ENCODE measurements at regions not wholly inside any gene's neighbourhood (a gene's known extent, or its start where the extent isn't known, plus 50 kb on each side); places are given as distances from the start of the nearest gene placed in this dataset.

DNA sequence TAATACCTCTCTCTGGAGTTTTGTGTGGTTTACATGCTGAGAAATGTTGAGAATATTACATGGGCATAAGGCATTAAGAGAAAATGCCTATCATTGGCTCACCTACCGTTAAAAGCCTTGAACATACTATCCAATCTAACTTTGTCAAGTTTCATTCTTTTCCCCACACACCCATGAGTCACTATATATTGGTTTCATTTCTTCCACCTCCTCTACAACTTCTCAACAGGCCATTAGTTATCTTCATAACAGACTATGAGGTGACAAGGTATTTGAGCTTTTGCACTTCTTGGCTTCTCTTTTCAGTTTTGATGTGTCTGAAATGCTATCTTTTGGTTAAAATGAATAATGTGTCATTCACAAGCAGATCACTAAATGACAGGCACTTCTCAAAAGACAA lies 288.0 kb downstream of the KCNN2 start:
- Histone ChIP-seq H3K36me3 (ENCODE audit: control insufficient read depth, insufficient read depth, low read length, severe bottlenecking) (no peaks in the 10 kb centered on the region), H3K4me3 (ENCODE audit: low read length) (no peak overlapping the region), H3K9me3 (ENCODE audit: control insufficient read depth, low read length) (peaks cover 2% of the 10 kb centered on the region), H3K4me1 (ENCODE audit: control insufficient read depth, insufficient read depth, low read length) (peaks cover 2% of the 10 kb centered on the region), H3K27me3 (replicated peaks; ENCODE audit: control insufficient read depth, insufficient read depth, low read length) (no peaks in the 10 kb centered on the region), H3K9ac (ENCODE audit: low read length) (no peak overlapping the region)
- DNase-seq (ENCODE audit: low read depth) = no peak

DNA sequence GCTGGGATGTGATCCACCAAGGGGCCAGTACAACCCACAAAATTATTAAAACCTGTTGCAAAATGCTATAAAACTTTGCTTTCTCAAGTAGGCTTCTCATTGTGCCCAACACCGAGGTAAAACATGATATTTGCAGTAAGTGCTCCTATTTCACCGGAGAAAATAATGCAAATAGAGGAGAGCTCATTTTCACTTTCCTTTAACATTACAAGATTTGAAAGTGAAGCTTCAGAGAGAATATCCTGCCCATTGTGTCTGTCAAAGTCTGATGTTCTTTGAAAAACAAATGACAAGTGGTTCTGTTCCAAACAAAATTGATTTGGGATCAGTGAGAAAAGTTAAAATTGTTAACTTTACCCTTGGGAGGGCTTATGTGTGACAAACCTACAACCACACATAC lies 287.1 kb downstream of the KCNN2 start:
- no peak overlapping the region for H3K9ac ChIP-seq (ENCODE audit: low read length)
- H3K36me3 ChIP-seq (ENCODE audit: control insufficient read depth, insufficient read depth, low read length, severe bottlenecking) = no peaks in the 10 kb centered on the region
- H3K9me3 ChIP-seq (ENCODE audit: control insufficient read depth, low read length) = peaks cover 2% of the 10 kb centered on the region
- no peak for DNase-seq (ENCODE audit: low read depth)
- no peaks in the 10 kb centered on the region for H3K27me3 ChIP-seq (replicated peaks; ENCODE audit: control insufficient read depth, insufficient read depth, low read length)
- H3K4me1 ChIP-seq (ENCODE audit: control insufficient read depth, insufficient read depth, low read length) = peaks cover 2% of the 10 kb centered on the region
- H3K4me3 ChIP-seq (ENCODE audit: low read length) = no peak overlapping the region

DNA sequence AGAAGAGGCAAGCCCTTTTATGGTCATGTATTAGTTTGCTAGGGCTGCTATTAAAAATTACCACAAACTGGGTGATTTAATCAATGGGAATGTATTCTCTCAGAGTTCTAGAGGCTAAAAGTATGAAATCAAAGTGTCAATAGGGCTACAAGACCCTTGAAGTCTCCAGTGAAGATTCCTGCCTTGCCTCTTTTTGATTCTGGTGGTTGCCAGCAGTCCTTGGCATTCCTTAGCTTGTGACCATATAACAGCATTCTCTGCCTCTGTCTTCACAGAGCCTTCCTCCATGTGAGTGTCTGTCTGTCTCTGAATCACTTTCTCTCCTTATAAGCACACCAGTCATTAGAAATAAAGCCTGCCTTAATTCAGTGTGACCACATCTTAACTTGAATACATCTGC lies 282.7 kb downstream of the KCNN2 start:
- Histone ChIP-seq H3K36me3 (ENCODE audit: control insufficient read depth, insufficient read depth, low read length, severe bottlenecking) (no peaks in the 10 kb centered on the region), H3K4me3 (ENCODE audit: low read length) (no peak overlapping the region), H3K9ac (ENCODE audit: low read length) (no peak overlapping the region), H3K27me3 (replicated peaks; ENCODE audit: control insufficient read depth, insufficient read depth, low read length) (no peaks in the 10 kb centered on the region), H3K4me1 (ENCODE audit: control insufficient read depth, insufficient read depth, low read length) (no peaks in the 10 kb centered on the region), H3K9me3 (ENCODE audit: control insufficient read depth, low read length) (peaks cover 6% of the 10 kb centered on the region)
- DNase-seq (ENCODE audit: low read depth) = no peak

DNA sequence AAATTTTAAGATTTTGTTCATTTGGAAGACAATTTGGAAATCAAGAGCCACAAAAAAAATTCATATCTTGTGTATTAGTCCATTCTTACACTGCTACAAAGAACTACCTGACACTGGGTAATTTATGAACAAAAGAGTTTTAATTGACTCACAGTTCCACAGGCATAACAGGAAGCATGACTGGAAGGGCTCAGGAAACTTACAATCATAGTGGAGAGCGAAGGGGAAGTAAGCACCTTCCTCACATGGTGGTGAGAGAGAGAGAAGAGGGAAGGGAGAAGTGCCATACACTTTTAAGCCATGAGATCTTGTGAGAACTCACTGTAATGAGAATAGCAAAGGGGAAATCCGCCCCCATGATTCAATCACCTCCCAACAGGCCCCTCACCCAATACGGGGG lies 274.4 kb downstream of the KCNN2 start:
- H3K27me3 ChIP-seq (replicated peaks; ENCODE audit: control insufficient read depth, insufficient read depth, low read length) = no peaks in the 10 kb centered on the region
- no peak for DNase-seq (ENCODE audit: low read depth)
- H3K9ac ChIP-seq (ENCODE audit: low read length) = no peak overlapping the region

DNA sequence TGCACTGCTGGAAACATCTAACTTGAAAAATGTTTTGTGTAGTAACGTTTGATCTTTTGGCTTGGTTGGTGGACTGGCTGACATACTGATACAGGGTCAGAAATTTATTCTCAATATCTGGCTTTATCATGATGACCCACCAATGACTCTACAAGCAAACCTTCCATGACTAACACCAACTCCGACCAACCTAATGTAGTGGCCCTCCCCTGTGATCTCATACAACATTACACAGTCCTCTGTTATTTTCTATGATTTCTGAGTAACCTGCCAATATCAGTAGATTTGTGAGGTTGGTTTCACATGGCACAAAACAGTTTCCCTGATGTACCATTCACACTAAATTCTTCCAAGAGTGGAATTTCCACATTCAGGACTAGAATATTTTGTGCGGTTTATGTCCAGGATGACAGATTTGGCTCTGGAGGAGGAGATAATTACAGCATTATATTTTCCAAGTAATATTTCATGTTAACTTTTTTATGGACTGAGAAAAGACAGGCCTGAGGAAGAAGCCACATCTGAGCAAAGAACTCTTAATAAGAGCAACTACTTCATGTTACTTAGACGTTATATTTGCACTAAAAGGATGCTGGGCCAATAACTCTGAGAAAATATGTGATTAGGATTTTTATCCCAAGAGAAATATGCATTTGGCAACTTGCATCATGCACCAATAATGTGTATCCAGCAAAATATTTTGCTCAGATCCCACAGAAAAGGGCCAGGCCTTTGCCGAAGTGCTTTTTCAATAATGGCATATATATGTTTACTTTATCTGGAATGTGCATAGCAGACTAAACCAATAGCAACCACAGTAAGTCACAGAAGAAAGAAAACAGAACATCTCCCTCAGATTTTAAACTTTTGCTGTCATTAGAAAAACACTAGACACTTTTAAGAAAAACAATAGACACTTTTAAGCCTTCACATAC lies 273.4 kb downstream of the KCNN2 start:
- H3K9me3 ChIP-seq (ENCODE audit: control insufficient read depth, low read length) = no peaks in the 10 kb centered on the region
- H3K27me3 ChIP-seq (replicated peaks; ENCODE audit: control insufficient read depth, insufficient read depth, low read length) = no peaks in the 10 kb centered on the region
- no peak for DNase-seq (ENCODE audit: low read depth)
- no peaks in the 10 kb centered on the region for H3K4me1 ChIP-seq (ENCODE audit: control insufficient read depth, insufficient read depth, low read length)
- no peak overlapping the region for H3K9ac ChIP-seq (ENCODE audit: low read length)
- H3K4me3 ChIP-seq (ENCODE audit: low read length) = no peak overlapping the region
- no peaks in the 10 kb centered on the region for H3K36me3 ChIP-seq (ENCODE audit: control insufficient read depth, insufficient read depth, low read length, severe bottlenecking)

More for the DNA sequence above, 274.4 kb downstream of the KCNN2 start:
- Histone ChIP-seq H3K9me3 (ENCODE audit: control insufficient read depth, low read length) (no peaks in the 10 kb centered on the region), H3K4me1 (ENCODE audit: control insufficient read depth, insufficient read depth, low read length) (no peaks in the 10 kb centered on the region), H3K36me3 (ENCODE audit: control insufficient read depth, insufficient read depth, low read length, severe bottlenecking) (no peaks in the 10 kb centered on the region), H3K4me3 (ENCODE audit: low read length) (no peak overlapping the region)

DNA sequence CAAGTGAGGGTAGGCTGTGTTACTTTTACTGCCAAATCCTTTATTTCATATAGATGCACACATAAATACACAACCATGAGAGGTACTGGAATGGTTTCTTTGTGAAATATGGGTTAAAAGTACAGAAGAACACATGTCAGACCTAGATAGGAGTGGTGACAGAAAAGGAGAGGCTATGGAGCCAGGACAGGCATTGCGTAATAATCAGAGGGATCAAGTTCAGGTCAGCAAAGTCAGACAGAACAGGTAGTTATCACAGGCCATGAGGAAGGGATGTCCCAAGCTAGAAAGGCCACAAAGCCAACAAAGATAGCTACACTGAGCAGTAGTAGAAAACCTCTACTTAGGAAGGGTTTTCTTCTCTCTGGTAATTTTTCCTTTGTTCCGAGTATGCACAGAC lies 272.6 kb downstream of the KCNN2 start:
- no peaks in the 10 kb centered on the region for H3K27me3 ChIP-seq (replicated peaks; ENCODE audit: control insufficient read depth, insufficient read depth, low read length)
- no peak overlapping the region for H3K9ac ChIP-seq (ENCODE audit: low read length)
- DNase-seq (ENCODE audit: low read depth) = no peak
- no peak overlapping the region for H3K4me3 ChIP-seq (ENCODE audit: low read length)
- H3K4me1 ChIP-seq (ENCODE audit: control insufficient read depth, insufficient read depth, low read length) = no peaks in the 10 kb centered on the region
- H3K9me3 ChIP-seq (ENCODE audit: control insufficient read depth, low read length) = no peaks in the 10 kb centered on the region
- no peaks in the 10 kb centered on the region for H3K36me3 ChIP-seq (ENCODE audit: control insufficient read depth, insufficient read depth, low read length, severe bottlenecking)

DNA sequence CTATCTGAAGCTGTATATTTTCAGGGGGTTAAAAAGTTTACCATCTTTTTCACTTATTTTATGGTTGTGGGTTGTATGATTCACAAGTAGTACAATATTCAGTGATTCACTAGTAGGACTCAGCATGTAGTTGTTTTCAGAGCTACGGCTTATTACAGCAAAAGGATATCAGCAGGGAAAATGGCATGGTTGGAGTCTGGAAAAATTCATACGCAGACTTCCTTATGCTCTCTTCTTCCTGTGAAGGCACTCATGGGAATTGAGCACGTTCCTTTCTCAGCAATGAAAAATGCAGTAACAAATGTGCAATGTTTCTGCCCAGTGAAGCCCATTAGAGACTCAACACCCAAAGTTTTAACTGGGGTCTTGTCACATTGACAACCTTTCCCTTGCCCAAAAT lies 250.5 kb downstream of the KCNN2 start:
- no peak for DNase-seq (ENCODE audit: low read depth)
- H3K9ac ChIP-seq (ENCODE audit: low read length) = no peak overlapping the region
- no peak overlapping the region for H3K4me3 ChIP-seq (ENCODE audit: low read length)
- H3K9me3 ChIP-seq (ENCODE audit: control insufficient read depth, low read length) = no peaks in the 10 kb centered on the region
- no peaks in the 10 kb centered on the region for H3K27me3 ChIP-seq (replicated peaks; ENCODE audit: control insufficient read depth, insufficient read depth, low read length)
- H3K4me1 ChIP-seq (ENCODE audit: control insufficient read depth, insufficient read depth, low read length) = no peaks in the 10 kb centered on the region
- H3K36me3 ChIP-seq (ENCODE audit: control insufficient read depth, insufficient read depth, low read length, severe bottlenecking) = no peaks in the 10 kb centered on the region

DNA sequence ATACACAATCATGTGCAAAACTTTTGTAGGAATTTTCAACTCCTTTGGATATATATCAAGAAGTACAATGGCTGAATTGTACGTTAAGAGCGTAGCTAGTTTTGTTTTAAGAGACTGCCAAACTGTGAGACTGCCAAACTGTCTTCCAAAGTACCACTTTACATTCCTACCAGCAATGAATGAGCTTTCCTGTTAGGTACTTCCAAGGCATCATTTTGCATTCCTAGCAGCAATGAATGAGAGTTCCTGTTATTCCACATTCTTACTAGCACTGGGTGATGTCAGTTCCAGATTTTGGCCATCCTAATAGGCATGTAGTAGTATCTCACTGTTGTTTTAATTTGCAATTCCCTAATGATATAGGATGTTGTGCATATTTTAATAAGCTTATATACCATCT lies 219.3 kb downstream of the KCNN2 start:
- Histone ChIP-seq H3K9ac (ENCODE audit: low read length) (no peak overlapping the region), H3K27me3 (replicated peaks; ENCODE audit: control insufficient read depth, insufficient read depth, low read length) (no peaks in the 10 kb centered on the region), H3K4me1 (ENCODE audit: control insufficient read depth, insufficient read depth, low read length) (no peaks in the 10 kb centered on the region), H3K4me3 (ENCODE audit: low read length) (no peak overlapping the region), H3K36me3 (ENCODE audit: control insufficient read depth, insufficient read depth, low read length, severe bottlenecking) (no peaks in the 10 kb centered on the region), H3K9me3 (ENCODE audit: control insufficient read depth, low read length) (peaks cover 14% of the 10 kb centered on the region)
- no peak for DNase-seq (ENCODE audit: low read depth)

DNA sequence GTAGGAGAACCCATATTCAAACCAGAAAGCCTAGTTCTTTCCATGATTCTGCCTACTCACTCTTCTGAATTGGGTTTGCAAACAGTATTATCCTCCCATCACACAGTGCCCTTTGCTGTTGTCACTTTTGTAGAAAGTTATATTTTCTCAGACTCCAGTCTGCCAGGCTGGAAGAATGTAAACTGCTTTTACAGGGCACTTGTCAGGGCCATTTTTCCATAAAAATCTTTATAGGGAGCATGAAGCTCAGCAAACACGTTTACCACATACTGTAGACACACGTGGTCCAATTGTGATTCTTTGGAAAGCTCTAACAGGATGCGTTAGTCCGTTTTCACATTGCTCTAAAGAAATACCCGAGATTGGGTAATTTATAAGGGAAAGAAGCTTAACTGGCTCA lies 204.0 kb downstream of the KCNN2 start:
- no peaks in the 10 kb centered on the region for H3K4me1 ChIP-seq (ENCODE audit: control insufficient read depth, insufficient read depth, low read length)
- no peak overlapping the region for H3K4me3 ChIP-seq (ENCODE audit: low read length)
- peaks cover 6% of the 10 kb centered on the region for H3K9me3 ChIP-seq (ENCODE audit: control insufficient read depth, low read length)
- DNase-seq (ENCODE audit: low read depth) = no peak
- no peaks in the 10 kb centered on the region for H3K36me3 ChIP-seq (ENCODE audit: control insufficient read depth, insufficient read depth, low read length, severe bottlenecking)
- no peaks in the 10 kb centered on the region for H3K27me3 ChIP-seq (replicated peaks; ENCODE audit: control insufficient read depth, insufficient read depth, low read length)
- H3K9ac ChIP-seq (ENCODE audit: low read length) = no peak overlapping the region

DNA sequence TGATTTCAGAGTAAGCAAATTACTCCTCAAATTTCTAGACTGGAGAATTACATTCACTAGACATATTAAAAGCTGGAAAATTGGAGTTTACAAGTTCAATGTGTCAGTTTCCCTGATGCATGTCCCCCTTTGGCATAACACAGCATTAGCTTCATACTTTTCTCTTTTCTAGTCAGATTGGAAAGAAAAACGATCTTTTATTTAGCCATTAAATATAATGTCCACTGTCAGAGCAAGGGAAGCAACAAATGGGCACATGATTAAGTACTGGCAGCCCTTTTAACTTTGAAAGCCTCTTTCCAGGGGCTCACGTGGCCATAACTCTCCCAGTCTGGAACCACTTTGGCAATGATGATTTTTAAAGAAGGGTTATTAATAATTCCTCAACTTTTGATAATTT lies 203.3 kb downstream of the KCNN2 start:
- Histone ChIP-seq H3K36me3 (ENCODE audit: control insufficient read depth, insufficient read depth, low read length, severe bottlenecking) (no peaks in the 10 kb centered on the region), H3K9me3 (ENCODE audit: control insufficient read depth, low read length) (peaks cover 6% of the 10 kb centered on the region), H3K4me1 (ENCODE audit: control insufficient read depth, insufficient read depth, low read length) (no peaks in the 10 kb centered on the region), H3K27me3 (replicated peaks; ENCODE audit: control insufficient read depth, insufficient read depth, low read length) (no peaks in the 10 kb centered on the region), H3K4me3 (ENCODE audit: low read length) (no peak overlapping the region), H3K9ac (ENCODE audit: low read length) (no peak overlapping the region)
- DNase-seq (ENCODE audit: low read depth) = no peak

DNA sequence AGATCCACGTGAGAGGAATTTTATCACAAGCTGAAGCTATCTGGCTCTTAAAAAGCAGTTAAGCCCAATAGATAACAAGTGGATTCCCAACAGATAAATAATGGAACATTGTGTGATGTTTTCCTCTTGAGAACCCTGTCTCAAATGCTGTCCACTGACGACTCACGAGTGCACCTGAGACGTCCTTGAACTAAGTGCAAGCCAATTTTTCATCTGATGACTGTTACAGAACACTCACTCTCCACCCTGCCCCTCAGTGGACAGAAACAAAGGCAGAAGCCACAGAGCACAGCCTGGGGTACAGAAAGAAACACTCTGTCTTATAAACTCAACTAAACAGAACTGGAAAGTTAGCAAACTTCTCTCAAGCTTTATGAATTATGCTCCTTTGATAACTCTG lies 199.5 kb downstream of the KCNN2 start:
- Histone ChIP-seq H3K27me3 (replicated peaks; ENCODE audit: control insufficient read depth, insufficient read depth, low read length) (no peaks in the 10 kb centered on the region), H3K9ac (ENCODE audit: low read length) (no peak overlapping the region), H3K36me3 (ENCODE audit: control insufficient read depth, insufficient read depth, low read length, severe bottlenecking) (no peaks in the 10 kb centered on the region), H3K9me3 (ENCODE audit: control insufficient read depth, low read length) (no peaks in the 10 kb centered on the region), H3K4me3 (ENCODE audit: low read length) (no peak overlapping the region), H3K4me1 (ENCODE audit: control insufficient read depth, insufficient read depth, low read length) (no peaks in the 10 kb centered on the region)
- DNase-seq (ENCODE audit: low read depth) = no peak

Data from adipocyte (in vitro differentiated cells).